GM19035 (cell line): ENCODE measurements at regions not wholly inside any gene's neighbourhood (a gene's known extent, or its start where the extent isn't known, plus 50 kb on each side); places are given as distances from the start of the nearest gene placed in this dataset.
"Not testable (repeated sequence)": the region's sequence is repeated elsewhere in the genome, so short reads cannot be mapped to it uniquely, and the experiment has no call there.

Experiments used
- ATAC-seq: cut with Tn5 transposase; IDR thresholded peaks from one replicate; pipeline ENCODE4 v1.9.1; 2021; ENCODE audit not compliant: unreplicated experiment

- ATAC-seq = no peak
Measured at GRCh38 chr10:29828956-29829355, 194.2 kb upstream of the SVIL start.

- no peak for ATAC-seq
Measured at GRCh38 chr10:29828440-29828894, 193.7 kb upstream of the SVIL start.

GRCh38 chr10:29827512-29827911 lies 192.7 kb upstream of the SVIL start:
- no peak for ATAC-seq

GRCh38 chr10:29826801-29827450 lies 192.2 kb upstream of the SVIL start:
- no peak for ATAC-seq

- ATAC-seq = no peak
Measured at GRCh38 chr10:29826221-29826620, 191.4 kb upstream of the SVIL start.

- ATAC-seq = no peak
Measured at GRCh38 chr10:29823553-29824080, 188.8 kb upstream of the SVIL start.

GRCh38 chr10:29820890-29821461 lies 186.2 kb upstream of the SVIL start:
- no peak for ATAC-seq

GRCh38 chr10:29816801-29817558 lies 182.2 kb upstream of the SVIL start:
- ATAC-seq = no peak

GRCh38 chr10:29815572-29815971 lies 180.8 kb upstream of the SVIL start:
- ATAC-seq = no peak

GRCh38 chr10:29811751-29812427 lies 177.1 kb upstream of the SVIL start:
- ATAC-seq = no peak

GRCh38 chr10:29810816-29811215 lies 176.0 kb upstream of the SVIL start:
- no peak for ATAC-seq

GRCh38 chr10:29810231-29810630 lies 175.5 kb upstream of the SVIL start:
- ATAC-seq = not testable (repeated sequence)

GRCh38 chr10:29809383-29809782 lies 174.6 kb upstream of the SVIL start:
- no peak for ATAC-seq

GRCh38 chr10:29807163-29807806 lies 172.5 kb upstream of the SVIL start:
- ATAC-seq = no peak

- ATAC-seq = no peak
Measured at GRCh38 chr10:29806350-29806788, 171.6 kb upstream of the SVIL start.

GRCh38 chr10:29805134-29805723 lies 170.5 kb upstream of the SVIL start:
- ATAC-seq = no peak

- ATAC-seq = no peak
Measured at GRCh38 chr10:29804025-29804852, 169.5 kb upstream of the SVIL start.

GRCh38 chr10:29802171-29802570 lies 167.4 kb upstream of the SVIL start:
- ATAC-seq = no peak

GRCh38 chr10:29798921-29799690 lies 164.3 kb upstream of the SVIL start:
- no peak for ATAC-seq
